ENCODE measurements at regions not wholly inside any gene's neighbourhood (a gene's known extent, or its start where the extent isn't known, plus 50 kb on each side); places are given as distances from the start of the nearest gene placed in this dataset.

- Histone ChIP-seq H4K20me1 (ENCODE audit: insufficient read depth, low read length) (no peaks in the 10 kb centered on the region), H2AFZ (ENCODE audit: low read depth, low read length) (no peak overlapping the region), H3K27ac (ENCODE audit: low read length) (no peak overlapping the region), H3K36me3 (ENCODE audit: insufficient read depth, low read length) (no peaks in the 10 kb centered on the region), H3K4me3 (ENCODE audit: low read depth in 1 of 2, low read length in 2 of 2) (no peak overlapping the region), H3K9ac (ENCODE audit: low read depth, low read length) (no peak overlapping the region), H3K79me2 (ENCODE audit: insufficient read depth, low read length) (no peaks in the 10 kb centered on the region), H3K9me3 (ENCODE audit: insufficient read depth, low read length, severe bottlenecking) (no peaks in the 10 kb centered on the region), H3K27me3 (ENCODE audit: insufficient read depth, low read length, poor library complexity) (no peaks in the 10 kb centered on the region), H3K4me1 (ENCODE audit: insufficient read depth, low read length) (no peaks in the 10 kb centered on the region), H3K4me2 (ENCODE audit: insufficient read depth, low read length) (no peak overlapping the region)
- no peak for DNase-seq
- TF ChIP-seq, protein P1, sequence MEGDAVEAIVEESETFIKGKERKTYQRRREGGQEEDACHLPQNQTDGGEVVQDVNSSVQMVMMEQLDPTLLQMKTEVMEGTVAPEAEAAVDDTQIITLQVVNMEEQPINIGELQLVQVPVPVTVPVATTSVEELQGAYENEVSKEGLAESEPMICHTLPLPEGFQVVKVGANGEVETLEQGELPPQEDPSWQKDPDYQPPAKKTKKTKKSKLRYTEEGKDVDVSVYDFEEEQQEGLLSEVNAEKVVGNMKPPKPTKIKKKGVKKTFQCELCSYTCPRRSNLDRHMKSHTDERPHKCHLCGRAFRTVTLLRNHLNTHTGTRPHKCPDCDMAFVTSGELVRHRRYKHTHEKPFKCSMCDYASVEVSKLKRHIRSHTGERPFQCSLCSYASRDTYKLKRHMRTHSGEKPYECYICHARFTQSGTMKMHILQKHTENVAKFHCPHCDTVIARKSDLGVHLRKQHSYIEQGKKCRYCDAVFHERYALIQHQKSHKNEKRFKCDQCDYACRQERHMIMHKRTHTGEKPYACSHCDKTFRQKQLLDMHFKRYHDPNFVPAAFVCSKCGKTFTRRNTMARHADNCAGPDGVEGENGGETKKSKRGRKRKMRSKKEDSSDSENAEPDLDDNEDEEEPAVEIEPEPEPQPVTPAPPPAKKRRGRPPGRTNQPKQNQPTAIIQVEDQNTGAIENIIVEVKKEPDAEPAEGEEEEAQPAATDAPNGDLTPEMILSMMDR (IDR thresholded peaks at IDR 0.05; ENCODE audit: borderline replicate concordance, extremely low read depth, low read length, poor library complexity, severe bottlenecking): no peak
- TF ChIP-seq EZH2 (IDR thresholded peaks at IDR 0.05; ENCODE audit: borderline replicate concordance, low read depth, low read length, severe bottlenecking): no peak
- no peak for ATAC-seq (ENCODE audit: insufficient read depth, low read depth)
Measured at GRCh38 chr12:90827567-90827966, 127.4 kb downstream of the CCER1 start.

DNA sequence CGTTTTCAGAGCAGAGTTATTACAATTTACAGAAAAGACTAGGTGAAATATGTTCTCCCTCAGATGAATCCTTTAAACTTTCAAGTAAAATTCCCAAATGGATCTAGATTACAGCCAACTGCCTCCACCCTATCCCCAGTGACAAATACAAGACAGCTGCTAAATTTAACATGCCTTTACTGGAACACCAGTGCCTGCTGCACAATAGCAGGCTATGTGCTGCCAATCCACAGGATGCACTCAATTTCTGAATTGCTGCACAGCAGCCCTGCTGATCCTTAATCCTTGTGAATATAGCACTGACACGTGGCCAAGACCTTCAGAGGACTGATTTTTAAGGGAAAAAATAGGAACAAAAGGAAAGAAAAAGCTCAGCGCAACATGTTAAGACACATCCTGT lies 128.9 kb downstream of the CCER1 start:
- no peak for TF ChIP-seq EZH2 (IDR thresholded peaks at IDR 0.05; ENCODE audit: borderline replicate concordance, low read depth, low read length, severe bottlenecking)
- TF ChIP-seq, protein P1 (IDR thresholded peaks at IDR 0.05; ENCODE audit: borderline replicate concordance, extremely low read depth, low read length, poor library complexity, severe bottlenecking): no peak
- no peaks in the 10 kb centered on the region for H3K4me1 ChIP-seq (ENCODE audit: insufficient read depth, low read length)
- H3K4me3 ChIP-seq (ENCODE audit: low read depth in 1 of 2, low read length in 2 of 2): no peak overlapping the region
- no peaks in the 10 kb centered on the region for H3K9me3 ChIP-seq (ENCODE audit: insufficient read depth, low read length, severe bottlenecking)
- no peak overlapping the region for H2AFZ ChIP-seq (ENCODE audit: low read depth, low read length)
- no peak overlapping the region for H3K27ac ChIP-seq (ENCODE audit: low read length)
- no peak for DNase-seq
- H3K9ac ChIP-seq (ENCODE audit: low read depth, low read length): no peak overlapping the region
- H3K27me3 ChIP-seq (ENCODE audit: insufficient read depth, low read length, poor library complexity): no peaks in the 10 kb centered on the region
- no peak overlapping the region for H3K4me2 ChIP-seq (ENCODE audit: insufficient read depth, low read length)
- no peak for ATAC-seq (ENCODE audit: insufficient read depth, low read depth)
- no peaks in the 10 kb centered on the region for H4K20me1 ChIP-seq (ENCODE audit: insufficient read depth, low read length)
- H3K36me3 ChIP-seq (ENCODE audit: insufficient read depth, low read length): no peaks in the 10 kb centered on the region
- no peaks in the 10 kb centered on the region for H3K79me2 ChIP-seq (ENCODE audit: insufficient read depth, low read length)

- H3K4me1 ChIP-seq (ENCODE audit: insufficient read depth, low read length): no peaks in the 10 kb centered on the region
- no peaks in the 10 kb centered on the region for H3K27me3 ChIP-seq (ENCODE audit: insufficient read depth, low read length, poor library complexity)
- H3K4me3 ChIP-seq (ENCODE audit: low read depth in 1 of 2, low read length in 2 of 2): no peak overlapping the region
- no peak for DNase-seq
- no peak overlapping the region for H3K27ac ChIP-seq (ENCODE audit: low read length)
- H4K20me1 ChIP-seq (ENCODE audit: insufficient read depth, low read length): no peaks in the 10 kb centered on the region
- no peaks in the 10 kb centered on the region for H3K79me2 ChIP-seq (ENCODE audit: insufficient read depth, low read length)
- H3K4me2 ChIP-seq (ENCODE audit: insufficient read depth, low read length): no peak overlapping the region
- H3K36me3 ChIP-seq (ENCODE audit: insufficient read depth, low read length): no peaks in the 10 kb centered on the region
- no peak for ATAC-seq (ENCODE audit: insufficient read depth, low read depth)
- TF ChIP-seq, protein P1 (IDR thresholded peaks at IDR 0.05; ENCODE audit: borderline replicate concordance, extremely low read depth, low read length, poor library complexity, severe bottlenecking): no peak
- TF ChIP-seq EZH2 (IDR thresholded peaks at IDR 0.05; ENCODE audit: borderline replicate concordance, low read depth, low read length, severe bottlenecking): no peak
- H2AFZ ChIP-seq (ENCODE audit: low read depth, low read length): no peak overlapping the region
- H3K9ac ChIP-seq (ENCODE audit: low read depth, low read length): no peak overlapping the region
- no peaks in the 10 kb centered on the region for H3K9me3 ChIP-seq (ENCODE audit: insufficient read depth, low read length, severe bottlenecking)
Measured at GRCh38 chr12:90823859-90824258, 131.1 kb downstream of the CCER1 start.

DNA sequence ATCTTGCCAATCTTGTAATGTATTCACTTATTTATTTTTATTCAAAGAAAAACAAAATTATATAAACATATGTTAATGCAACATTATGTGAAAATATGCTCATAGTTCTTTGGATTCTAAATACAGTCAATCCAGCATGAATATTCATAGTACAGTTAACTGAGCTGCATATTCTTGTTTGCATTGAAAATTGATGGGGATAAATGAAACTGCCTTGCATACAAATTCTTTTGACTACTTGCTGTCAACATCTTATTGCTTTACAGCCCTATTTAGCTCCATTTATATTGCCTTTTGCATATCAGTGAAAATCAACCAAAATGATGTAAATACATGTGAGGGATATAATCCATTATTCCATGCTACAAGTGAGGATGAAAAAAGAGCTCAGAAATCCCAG lies 135.3 kb downstream of the CCER1 start:
- ATAC-seq (ENCODE audit: insufficient read depth, low read depth) (no peak), DNase-seq (no peak)
- H3K4me2 ChIP-seq (ENCODE audit: insufficient read depth, low read length): no peak overlapping the region
- no peaks in the 10 kb centered on the region for H4K20me1 ChIP-seq (ENCODE audit: insufficient read depth, low read length)
- H2AFZ ChIP-seq (ENCODE audit: low read depth, low read length): no peak overlapping the region
- no peak overlapping the region for H3K4me3 ChIP-seq (ENCODE audit: low read depth in 1 of 2, low read length in 2 of 2)
- H3K9ac ChIP-seq (ENCODE audit: low read depth, low read length): no peak overlapping the region
- no peak for TF ChIP-seq EZH2 (IDR thresholded peaks at IDR 0.05; ENCODE audit: borderline replicate concordance, low read depth, low read length, severe bottlenecking)
- TF ChIP-seq, protein P1 (IDR thresholded peaks at IDR 0.05; ENCODE audit: borderline replicate concordance, extremely low read depth, low read length, poor library complexity, severe bottlenecking): no peak
- H3K27me3 ChIP-seq (ENCODE audit: insufficient read depth, low read length, poor library complexity): no peaks in the 10 kb centered on the region
- no peaks in the 10 kb centered on the region for H3K4me1 ChIP-seq (ENCODE audit: insufficient read depth, low read length)
- no peak overlapping the region for H3K27ac ChIP-seq (ENCODE audit: low read length)
- no peaks in the 10 kb centered on the region for H3K36me3 ChIP-seq (ENCODE audit: insufficient read depth, low read length)
- H3K79me2 ChIP-seq (ENCODE audit: insufficient read depth, low read length): no peaks in the 10 kb centered on the region
- no peaks in the 10 kb centered on the region for H3K9me3 ChIP-seq (ENCODE audit: insufficient read depth, low read length, severe bottlenecking)
